HepG2 (cell line): ENCODE measurements at regions not wholly inside any gene's neighbourhood (a gene's known extent, or its start where the extent isn't known, plus 50 kb on each side); places are given as distances from the start of the nearest gene placed in this dataset.

Experiments
- FOXO1 ChIP-seq: sonication (generic); formaldehyde crosslinking; IDR thresholded peaks from 2 replicates; pipeline ENCODE4 v1.4.0; 2020; ENCODE audit warnings: missing genetic modification reagents
- GTF3A ChIP-seq: sonication (generic); formaldehyde crosslinking; conservative IDR thresholded peaks from 2 replicates; pipeline ENCODE4 v1.4.0; 2020; ENCODE audit warnings: mild to moderate bottlenecking, missing genetic modification reagents
- HIVEP1 ChIP-seq: sonication (generic); formaldehyde crosslinking; IDR thresholded peaks from 2 replicates; pipeline ENCODE4 v1.4.0; 2020; ENCODE audit warnings: mild to moderate bottlenecking, missing genetic modification reagents
- HNF4A ChIP-seq: sonication (generic); formaldehyde crosslinking; IDR thresholded peaks from 2 replicates; pipeline ENCODE4 v1.4.0; 2020; ENCODE audit warnings: missing genetic modification reagents
- HOXA9 ChIP-seq: sonication (generic); formaldehyde crosslinking; IDR thresholded peaks from 2 replicates; pipeline ENCODE4 v1.8.1; 2022; ENCODE audit warnings: missing genetic modification reagents, mild to moderate bottlenecking, moderate library complexity, borderline replicate concordance
- KDM3A ChIP-seq: IDR thresholded peaks from 2 replicates; pipeline ENCODE4 v1.6.1; 2018; ENCODE audit warnings: low read depth, missing compliant biosample characterization
- MED1 ChIP-seq: sonication (generic); formaldehyde crosslinking; IDR thresholded peaks from 2 replicates; pipeline ENCODE4 v1.4.0; 2020; ENCODE audit warnings: missing genetic modification reagents
- MEF2D ChIP-seq: sonication (generic); formaldehyde crosslinking; IDR thresholded peaks from 2 replicates; pipeline ENCODE4 v1.5.1; 2020; ENCODE audit warnings: mild to moderate bottlenecking, missing genetic modification reagents
- NFKB2 ChIP-seq: sonication (generic); formaldehyde crosslinking; IDR thresholded peaks from 2 replicates; pipeline ENCODE4 v1.4.0; 2020; ENCODE audit warnings: missing genetic modification reagents, borderline replicate concordance
- NFYC ChIP-seq: IDR thresholded peaks from 2 replicates; pipeline ENCODE4 v1.6.1; 2016; ENCODE audit warnings: missing genetic modification reagents, missing compliant biosample characterization
- NR2F2 ChIP-seq: IDR thresholded peaks from 2 replicates; pipeline ENCODE4 v1.6.1; 2012; ENCODE audit warnings: low read depth, inconsistent platforms, borderline replicate concordance
- REPIN1 ChIP-seq: sonication (generic); formaldehyde crosslinking; IDR thresholded peaks from 2 replicates; pipeline ENCODE4 v1.8.0; 2022; ENCODE audit warnings: missing genetic modification reagents, low read depth, mild to moderate bottlenecking, borderline replicate concordance
- RFXAP ChIP-seq: sonication (generic); formaldehyde crosslinking; IDR thresholded peaks from 2 replicates; pipeline ENCODE4 v1.4.0; 2020; ENCODE audit warnings: missing genetic modification reagents, borderline replicate concordance
- SATB2 ChIP-seq: sonication (generic); formaldehyde crosslinking; IDR thresholded peaks from 2 replicates; pipeline ENCODE4 v1.5.0; 2020; ENCODE audit warnings: missing genetic modification reagents
- SMYD3 ChIP-seq: sonication (generic); formaldehyde crosslinking; IDR thresholded peaks from 2 replicates; pipeline ENCODE4 v1.8.1; 2023; ENCODE audit warnings: mild to moderate bottlenecking, missing genetic modification reagents
- SRSF1 ChIP-seq: fragments of 200-400 bp; formaldehyde crosslinking; optimal IDR thresholded peaks from 2 replicates; pipeline ENCODE3; 2017; ENCODE audit warnings: mild to moderate bottlenecking, low read depth, low read length, moderate library complexity
- TBP ChIP-seq: sonication (generic); formaldehyde crosslinking; IDR thresholded peaks from 2 replicates; pipeline ENCODE4 v1.5.0; 2020; ENCODE audit warnings: missing genetic modification reagents
- TBX3 ChIP-seq: fragments of 450-650 bp; IDR thresholded peaks from 2 replicates; pipeline ENCODE4 v1.6.1; 2017; ENCODE audit warnings: antibody characterized with exemption, mild to moderate bottlenecking, inconsistent platforms, borderline replicate concordance
- ZNF556 ChIP-seq: sonication (generic); formaldehyde crosslinking; IDR thresholded peaks from 2 replicates; pipeline ENCODE4 v1.4.0; 2020; ENCODE audit warnings: mild to moderate bottlenecking, missing genetic modification reagents, borderline replicate concordance
- ZNF564 ChIP-seq: sonication (generic); formaldehyde crosslinking; IDR thresholded peaks from 2 replicates; pipeline ENCODE4 v1.8.1; 2023; ENCODE audit warnings: mild to moderate bottlenecking, missing genetic modification reagents
- ZNF781 ChIP-seq: sonication (generic); formaldehyde crosslinking; IDR thresholded peaks from 2 replicates; pipeline ENCODE4 v1.5.1; 2020; ENCODE audit warnings: borderline replicate concordance, mild to moderate bottlenecking, missing genetic modification reagents; ENCODE audit errors: not compliant biosample characterization
- ZNF839 ChIP-seq: sonication (generic); formaldehyde crosslinking; IDR thresholded peaks from 2 replicates; pipeline ENCODE4 v1.4.0; 2020; ENCODE audit warnings: missing genetic modification reagents, mild to moderate bottlenecking, borderline replicate concordance
- TF ChIP-seq, protein P1 (sequence below): sonication (generic); formaldehyde crosslinking; IDR thresholded peaks from 2 replicates; pipeline ENCODE4 v1.5.0; 2020; ENCODE audit warnings: missing genetic modification reagents
- TF ChIP-seq, protein P2 (sequence below): sonication (generic); formaldehyde crosslinking; IDR thresholded peaks from 2 replicates; pipeline ENCODE4 v1.8.1; 2023; ENCODE audit warnings: mild to moderate bottlenecking, missing genetic modification reagents
- TF ChIP-seq, protein P3 (sequence below): sonication (generic); formaldehyde crosslinking; IDR thresholded peaks from 2 replicates; pipeline ENCODE4 v1.5.0; 2020; ENCODE audit warnings: missing genetic modification reagents
- TF ChIP-seq, protein P4 (sequence below): sonication (generic); formaldehyde crosslinking; conservative IDR thresholded peaks from 2 replicates; pipeline ENCODE4 v1.8.0; 2022; ENCODE audit warnings: low read depth, missing genetic modification reagents

DNA sequence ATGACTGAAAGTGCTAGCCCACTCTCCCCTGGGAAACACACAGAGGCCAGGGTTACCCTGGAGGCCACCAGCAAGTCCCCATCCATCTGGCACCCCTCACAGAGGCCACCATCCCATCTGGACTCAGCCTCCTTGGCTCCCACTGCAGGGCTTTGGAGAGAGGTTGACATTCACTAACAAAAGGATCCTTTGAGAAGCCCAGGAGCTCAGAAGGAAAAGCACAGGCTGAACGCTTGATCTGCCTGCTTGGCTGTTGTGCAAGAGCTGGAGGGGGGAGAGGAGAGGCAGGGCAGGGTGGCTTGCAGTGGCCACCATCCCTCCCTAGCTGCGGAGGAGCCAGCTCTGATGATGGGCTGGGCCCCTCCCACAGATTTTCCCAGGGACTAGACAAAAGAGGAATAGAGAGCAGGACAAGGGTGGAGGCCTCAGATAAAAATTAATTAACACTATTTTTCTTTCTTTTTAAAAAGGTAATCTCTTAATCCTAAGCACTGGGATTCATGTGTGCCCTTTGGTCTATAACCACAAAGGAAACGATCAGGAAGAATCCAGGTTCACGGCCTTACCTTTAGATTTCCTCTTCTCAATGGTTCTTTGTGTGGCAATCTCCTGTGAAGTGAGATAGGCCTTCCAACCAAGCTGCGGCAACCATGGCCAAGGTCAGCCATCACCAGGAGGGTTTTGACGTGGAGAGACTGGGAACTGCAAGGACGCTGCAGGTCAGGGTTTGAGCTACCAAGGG is 154.7 kb downstream of the BARX2 start (continued):
- TF ChIP-seq SATB2 (CRISPR knock-in tag) = no peak
- no peak for TF ChIP-seq FOXO1 (CRISPR knock-in tag)
- no peak for TF ChIP-seq TBX3
- TF ChIP-seq, protein P1, sequence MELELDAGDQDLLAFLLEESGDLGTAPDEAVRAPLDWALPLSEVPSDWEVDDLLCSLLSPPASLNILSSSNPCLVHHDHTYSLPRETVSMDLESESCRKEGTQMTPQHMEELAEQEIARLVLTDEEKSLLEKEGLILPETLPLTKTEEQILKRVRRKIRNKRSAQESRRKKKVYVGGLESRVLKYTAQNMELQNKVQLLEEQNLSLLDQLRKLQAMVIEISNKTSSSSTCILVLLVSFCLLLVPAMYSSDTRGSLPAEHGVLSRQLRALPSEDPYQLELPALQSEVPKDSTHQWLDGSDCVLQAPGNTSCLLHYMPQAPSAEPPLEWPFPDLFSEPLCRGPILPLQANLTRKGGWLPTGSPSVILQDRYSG (CRISPR knock-in tag) = no peak
- peak; percentile 78 for TF ChIP-seq HNF4A (CRISPR knock-in tag)
- no peak for TF ChIP-seq HIVEP1
- TF ChIP-seq ZNF564 (CRISPR knock-in tag) = 0 out of 2 replicates have a peak, but pooled peaks have one; percentile 36
- no peak for TF ChIP-seq ZNF781 (CRISPR knock-in tag)
- peak; percentile 26; the same call in 1 of the 2 replicates for TF ChIP-seq NR2F2
- TF ChIP-seq RFXAP = no peak
- no peak for TF ChIP-seq NFYC (CRISPR knock-in tag)
- no peak for TF ChIP-seq NFKB2 (CRISPR knock-in tag)
- TF ChIP-seq REPIN1 (CRISPR knock-in tag) = peak; percentile 52; the same call in 1 of the 2 replicates
- TF ChIP-seq HOXA9 (CRISPR knock-in tag) = no peak
- TF ChIP-seq ZNF839 = no peak
- TF ChIP-seq, protein P2, sequence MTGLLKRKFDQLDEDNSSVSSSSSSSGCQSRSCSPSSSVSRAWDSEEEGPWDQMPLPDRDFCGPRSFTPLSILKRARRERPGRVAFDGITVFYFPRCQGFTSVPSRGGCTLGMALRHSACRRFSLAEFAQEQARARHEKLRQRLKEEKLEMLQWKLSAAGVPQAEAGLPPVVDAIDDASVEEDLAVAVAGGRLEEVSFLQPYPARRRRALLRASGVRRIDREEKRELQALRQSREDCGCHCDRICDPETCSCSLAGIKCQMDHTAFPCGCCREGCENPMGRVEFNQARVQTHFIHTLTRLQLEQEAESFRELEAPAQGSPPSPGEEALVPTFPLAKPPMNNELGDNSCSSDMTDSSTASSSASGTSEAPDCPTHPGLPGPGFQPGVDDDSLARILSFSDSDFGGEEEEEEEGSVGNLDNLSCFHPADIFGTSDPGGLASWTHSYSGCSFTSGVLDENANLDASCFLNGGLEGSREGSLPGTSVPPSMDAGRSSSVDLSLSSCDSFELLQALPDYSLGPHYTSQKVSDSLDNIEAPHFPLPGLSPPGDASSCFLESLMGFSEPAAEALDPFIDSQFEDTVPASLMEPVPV (CRISPR knock-in tag) = no peak
- no peak for TF ChIP-seq SRSF1
- TF ChIP-seq ZNF556 (CRISPR knock-in tag) = no peak
- TF ChIP-seq SMYD3 (CRISPR knock-in tag) = no peak
- no peak for TF ChIP-seq MED1 (CRISPR knock-in tag)
- TF ChIP-seq, protein P3, sequence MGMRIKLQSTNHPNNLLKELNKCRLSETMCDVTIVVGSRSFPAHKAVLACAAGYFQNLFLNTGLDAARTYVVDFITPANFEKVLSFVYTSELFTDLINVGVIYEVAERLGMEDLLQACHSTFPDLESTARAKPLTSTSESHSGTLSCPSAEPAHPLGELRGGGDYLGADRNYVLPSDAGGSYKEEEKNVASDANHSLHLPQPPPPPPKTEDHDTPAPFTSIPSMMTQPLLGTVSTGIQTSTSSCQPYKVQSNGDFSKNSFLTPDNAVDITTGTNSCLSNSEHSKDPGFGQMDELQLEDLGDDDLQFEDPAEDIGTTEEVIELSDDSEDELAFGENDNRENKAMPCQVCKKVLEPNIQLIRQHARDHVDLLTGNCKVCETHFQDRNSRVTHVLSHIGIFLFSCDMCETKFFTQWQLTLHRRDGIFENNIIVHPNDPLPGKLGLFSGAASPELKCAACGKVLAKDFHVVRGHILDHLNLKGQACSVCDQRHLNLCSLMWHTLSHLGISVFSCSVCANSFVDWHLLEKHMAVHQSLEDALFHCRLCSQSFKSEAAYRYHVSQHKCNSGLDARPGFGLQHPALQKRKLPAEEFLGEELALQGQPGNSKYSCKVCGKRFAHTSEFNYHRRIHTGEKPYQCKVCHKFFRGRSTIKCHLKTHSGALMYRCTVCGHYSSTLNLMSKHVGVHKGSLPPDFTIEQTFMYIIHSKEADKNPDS (CRISPR knock-in tag) = no peak
- TF ChIP-seq, protein P4, sequence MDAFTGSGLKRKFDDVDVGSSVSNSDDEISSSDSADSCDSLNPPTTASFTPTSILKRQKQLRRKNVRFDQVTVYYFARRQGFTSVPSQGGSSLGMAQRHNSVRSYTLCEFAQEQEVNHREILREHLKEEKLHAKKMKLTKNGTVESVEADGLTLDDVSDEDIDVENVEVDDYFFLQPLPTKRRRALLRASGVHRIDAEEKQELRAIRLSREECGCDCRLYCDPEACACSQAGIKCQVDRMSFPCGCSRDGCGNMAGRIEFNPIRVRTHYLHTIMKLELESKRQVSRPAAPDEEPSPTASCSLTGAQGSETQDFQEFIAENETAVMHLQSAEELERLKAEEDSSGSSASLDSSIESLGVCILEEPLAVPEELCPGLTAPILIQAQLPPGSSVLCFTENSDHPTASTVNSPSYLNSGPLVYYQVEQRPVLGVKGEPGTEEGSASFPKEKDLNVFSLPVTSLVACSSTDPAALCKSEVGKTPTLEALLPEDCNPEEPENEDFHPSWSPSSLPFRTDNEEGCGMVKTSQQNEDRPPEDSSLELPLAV (CRISPR knock-in tag) = no peak
- TF ChIP-seq TBP (CRISPR knock-in tag) = no peak
- no peak for TF ChIP-seq MEF2D (CRISPR knock-in tag)
- TF ChIP-seq KDM3A (CRISPR knock-in tag) = no peak
- no peak for TF ChIP-seq GTF3A (CRISPR knock-in tag)
